ENCODE measurements at regions not wholly inside any gene's neighbourhood (a gene's known extent, or its start where the extent isn't known, plus 50 kb on each side); places are given as distances from the start of the nearest gene placed in this dataset.

GRCh38 chr10:61166065-61166464, 222.1 kb upstream of the RHOBTB1 start:
- H4K20me1 ChIP-seq (ENCODE audit: insufficient read depth, low read length): no peaks in the 10 kb centered on the region
- no peaks in the 10 kb centered on the region for H3K4me1 ChIP-seq (ENCODE audit: insufficient read depth, low read length)
- no peaks in the 10 kb centered on the region for H3K79me2 ChIP-seq (ENCODE audit: insufficient read depth, low read length)
- no peak overlapping the region for H3K27ac ChIP-seq (ENCODE audit: low read depth, low read length)
- no peaks in the 10 kb centered on the region for H3K36me3 ChIP-seq (ENCODE audit: insufficient read depth, low read length)
- no peak overlapping the region for H2AFZ ChIP-seq (ENCODE audit: low read length)
- H3K4me3 ChIP-seq (ENCODE audit: insufficient read depth, low read length): no peak overlapping the region
- DNase-seq (ENCODE audit: insufficient read length, low spot score, missing footprints): no peak
- H3K27me3 ChIP-seq (ENCODE audit: insufficient read depth, low read length): peaks cover 4% of the 10 kb centered on the region
- H3K4me2 ChIP-seq (ENCODE audit: insufficient read depth, low read length): no peak overlapping the region
- TF ChIP-seq, protein P1, sequence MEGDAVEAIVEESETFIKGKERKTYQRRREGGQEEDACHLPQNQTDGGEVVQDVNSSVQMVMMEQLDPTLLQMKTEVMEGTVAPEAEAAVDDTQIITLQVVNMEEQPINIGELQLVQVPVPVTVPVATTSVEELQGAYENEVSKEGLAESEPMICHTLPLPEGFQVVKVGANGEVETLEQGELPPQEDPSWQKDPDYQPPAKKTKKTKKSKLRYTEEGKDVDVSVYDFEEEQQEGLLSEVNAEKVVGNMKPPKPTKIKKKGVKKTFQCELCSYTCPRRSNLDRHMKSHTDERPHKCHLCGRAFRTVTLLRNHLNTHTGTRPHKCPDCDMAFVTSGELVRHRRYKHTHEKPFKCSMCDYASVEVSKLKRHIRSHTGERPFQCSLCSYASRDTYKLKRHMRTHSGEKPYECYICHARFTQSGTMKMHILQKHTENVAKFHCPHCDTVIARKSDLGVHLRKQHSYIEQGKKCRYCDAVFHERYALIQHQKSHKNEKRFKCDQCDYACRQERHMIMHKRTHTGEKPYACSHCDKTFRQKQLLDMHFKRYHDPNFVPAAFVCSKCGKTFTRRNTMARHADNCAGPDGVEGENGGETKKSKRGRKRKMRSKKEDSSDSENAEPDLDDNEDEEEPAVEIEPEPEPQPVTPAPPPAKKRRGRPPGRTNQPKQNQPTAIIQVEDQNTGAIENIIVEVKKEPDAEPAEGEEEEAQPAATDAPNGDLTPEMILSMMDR (IDR thresholded peaks at IDR 0.05; ENCODE audit: extremely low read depth, low read depth, low read length): no peak
- no peaks in the 10 kb centered on the region for H3K9me3 ChIP-seq (ENCODE audit: low read depth, low read length)

DNA sequence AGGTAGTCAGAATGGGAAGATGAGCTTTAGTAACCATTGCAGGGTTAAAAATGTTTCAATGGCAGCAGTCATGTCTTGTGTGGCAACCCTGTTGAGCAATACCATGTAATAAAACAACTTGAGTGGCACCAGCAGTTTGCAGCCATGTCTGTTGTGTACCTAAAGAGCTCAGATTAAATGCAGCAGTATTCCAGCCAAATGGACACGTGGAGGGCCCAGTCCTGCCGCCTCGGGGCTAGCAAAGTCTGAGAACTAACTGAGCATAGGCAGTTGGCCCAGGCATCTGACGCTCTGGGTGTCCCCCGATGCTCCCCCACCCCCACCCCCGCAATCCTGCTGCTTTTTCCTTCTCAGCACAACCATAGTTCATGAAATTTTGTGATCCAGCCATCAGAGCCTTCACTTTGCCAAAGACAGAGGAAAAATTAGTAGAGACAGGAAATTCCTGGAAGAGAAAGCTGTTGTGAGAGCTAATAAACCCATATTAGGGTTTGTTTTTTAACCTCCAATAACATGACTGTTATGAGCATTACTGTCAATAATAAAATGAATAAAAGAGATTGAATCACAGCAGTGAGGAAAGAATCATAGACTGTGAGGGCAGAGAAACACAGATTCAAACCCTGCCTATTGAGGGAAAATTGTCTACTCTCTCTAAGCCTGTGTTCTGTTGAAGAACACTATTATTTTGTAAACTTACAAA, 220.6 kb upstream of the RHOBTB1 start:
- TF ChIP-seq, protein P1 (IDR thresholded peaks at IDR 0.05; ENCODE audit: extremely low read depth, low read depth, low read length): no peak
- no peaks in the 10 kb centered on the region for H3K79me2 ChIP-seq (ENCODE audit: insufficient read depth, low read length)
- H3K27ac ChIP-seq (ENCODE audit: low read depth, low read length): no peak overlapping the region
- H3K4me3 ChIP-seq (ENCODE audit: insufficient read depth, low read length): peak overlapping the region; percentile 31
- H4K20me1 ChIP-seq (ENCODE audit: insufficient read depth, low read length): no peaks in the 10 kb centered on the region
- H3K9me3 ChIP-seq (ENCODE audit: low read depth, low read length): no peaks in the 10 kb centered on the region
- H3K4me1 ChIP-seq (ENCODE audit: insufficient read depth, low read length): no peaks in the 10 kb centered on the region
- peak; percentile 8 for DNase-seq (ENCODE audit: insufficient read length, low spot score, missing footprints)
- H2AFZ ChIP-seq (ENCODE audit: low read length): no peak overlapping the region
- H3K4me2 ChIP-seq (ENCODE audit: insufficient read depth, low read length): peak overlapping the region; percentile 38
- no peaks in the 10 kb centered on the region for H3K36me3 ChIP-seq (ENCODE audit: insufficient read depth, low read length)
- H3K27me3 ChIP-seq (ENCODE audit: insufficient read depth, low read length): no peaks in the 10 kb centered on the region

- Histone ChIP-seq H3K9me3 (ENCODE audit: low read depth, low read length) (no peaks in the 10 kb centered on the region), H3K27me3 (ENCODE audit: insufficient read depth, low read length) (no peaks in the 10 kb centered on the region), H4K20me1 (ENCODE audit: insufficient read depth, low read length) (no peaks in the 10 kb centered on the region), H3K36me3 (ENCODE audit: insufficient read depth, low read length) (no peaks in the 10 kb centered on the region), H3K4me1 (ENCODE audit: insufficient read depth, low read length) (no peaks in the 10 kb centered on the region), H3K4me2 (ENCODE audit: insufficient read depth, low read length) (no peak overlapping the region), H2AFZ (ENCODE audit: low read length) (no peak overlapping the region), H3K79me2 (ENCODE audit: insufficient read depth, low read length) (no peaks in the 10 kb centered on the region), H3K4me3 (ENCODE audit: insufficient read depth, low read length) (no peak overlapping the region), H3K27ac (ENCODE audit: low read depth, low read length) (no peak overlapping the region)
- no peak for DNase-seq (ENCODE audit: insufficient read length, low spot score, missing footprints)
- TF ChIP-seq, protein P1 (IDR thresholded peaks at IDR 0.05; ENCODE audit: extremely low read depth, low read depth, low read length): no peak
Observed at GRCh38 chr10:61163403-61163802, 219.4 kb upstream of the RHOBTB1 start.

- no peak overlapping the region for H3K4me3 ChIP-seq (ENCODE audit: insufficient read depth, low read length)
- no peak for DNase-seq (ENCODE audit: insufficient read length, low spot score, missing footprints)
- no peak overlapping the region for H2AFZ ChIP-seq (ENCODE audit: low read length)
- H4K20me1 ChIP-seq (ENCODE audit: insufficient read depth, low read length): no peaks in the 10 kb centered on the region
- H3K4me1 ChIP-seq (ENCODE audit: insufficient read depth, low read length): peaks cover 5% of the 10 kb centered on the region
- H3K79me2 ChIP-seq (ENCODE audit: insufficient read depth, low read length): no peaks in the 10 kb centered on the region
- no peaks in the 10 kb centered on the region for H3K9me3 ChIP-seq (ENCODE audit: low read depth, low read length)
- H3K4me2 ChIP-seq (ENCODE audit: insufficient read depth, low read length): no peak overlapping the region
- H3K27me3 ChIP-seq (ENCODE audit: insufficient read depth, low read length): no peaks in the 10 kb centered on the region
- TF ChIP-seq, protein P1 (IDR thresholded peaks at IDR 0.05; ENCODE audit: extremely low read depth, low read depth, low read length): no peak
- no peak overlapping the region for H3K27ac ChIP-seq (ENCODE audit: low read depth, low read length)
- H3K36me3 ChIP-seq (ENCODE audit: insufficient read depth, low read length): no peaks in the 10 kb centered on the region
Observed at GRCh38 chr10:61160253-61160652, 216.3 kb upstream of the RHOBTB1 start.

All from osteoblast (primary cell).